ENCODE measurements at regions not wholly inside any gene's neighbourhood (a gene's known extent, or its start where the extent isn't known, plus 50 kb on each side); places are given as distances from the start of the nearest gene placed in this dataset.

DNA sequence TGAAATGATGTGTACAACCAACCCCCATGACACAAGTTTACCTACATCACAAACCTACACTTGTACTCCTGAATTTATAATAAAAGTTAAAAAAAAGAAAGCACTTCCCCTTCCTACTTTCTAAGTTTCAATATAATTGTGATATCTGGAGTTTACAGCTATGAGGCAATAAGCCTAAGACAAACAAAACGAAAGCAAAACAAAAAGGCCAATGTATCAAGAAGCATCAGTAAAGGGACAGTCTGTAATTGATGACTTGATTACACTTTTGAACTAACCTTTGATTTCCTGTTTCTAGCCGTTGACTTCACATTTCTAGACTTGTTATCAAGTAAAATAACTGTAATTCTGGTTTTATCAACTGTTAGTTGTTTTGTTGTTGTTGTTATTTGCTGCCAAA is 187.5 kb upstream of the CNTN3 start:
- DNase-seq (no peak), ATAC-seq (no peak)
- Mint-ChIP-seq H3K4me1 (ENCODE audit: low read depth) (no peaks in the 10 kb centered on the region), H3K36me3 (ENCODE audit: insufficient read depth) (no peaks in the 10 kb centered on the region), H3K9me3 (peaks cover 11% of the 10 kb centered on the region), H3K27me3 (ENCODE audit: low read depth) (no peaks in the 10 kb centered on the region), H3K4me3 (no peak overlapping the region)

DNA sequence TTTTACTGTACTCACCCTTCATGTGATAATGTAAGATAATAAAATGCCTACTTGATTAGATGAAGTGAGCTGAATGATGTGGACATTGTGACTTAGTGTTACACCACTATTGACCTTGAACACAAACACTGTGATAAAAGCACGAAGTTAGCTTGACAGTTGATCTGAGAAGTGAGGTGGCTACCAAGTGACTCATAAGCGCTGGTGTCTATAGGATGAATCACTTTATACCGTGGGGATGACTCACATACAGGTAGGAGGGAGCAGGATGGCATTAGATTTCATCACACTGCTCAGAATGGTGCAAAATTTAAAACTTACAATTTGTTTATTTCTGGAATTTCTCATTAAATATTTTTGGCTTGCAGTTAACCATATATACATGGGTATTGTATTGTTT is 174.7 kb upstream of the CNTN3 start:
- no peak for DNase-seq
- H3K27me3 Mint-ChIP-seq (ENCODE audit: low read depth): no peaks in the 10 kb centered on the region
- peak in 1 of 2 donors; percentile 34 for ATAC-seq
- H3K9me3 Mint-ChIP-seq: peaks cover 6% of the 10 kb centered on the region
- no peaks in the 10 kb centered on the region for H3K4me1 Mint-ChIP-seq (ENCODE audit: low read depth)
- no peaks in the 10 kb centered on the region for H3K36me3 Mint-ChIP-seq (ENCODE audit: insufficient read depth)
- no peak overlapping the region for H3K4me3 Mint-ChIP-seq

DNA sequence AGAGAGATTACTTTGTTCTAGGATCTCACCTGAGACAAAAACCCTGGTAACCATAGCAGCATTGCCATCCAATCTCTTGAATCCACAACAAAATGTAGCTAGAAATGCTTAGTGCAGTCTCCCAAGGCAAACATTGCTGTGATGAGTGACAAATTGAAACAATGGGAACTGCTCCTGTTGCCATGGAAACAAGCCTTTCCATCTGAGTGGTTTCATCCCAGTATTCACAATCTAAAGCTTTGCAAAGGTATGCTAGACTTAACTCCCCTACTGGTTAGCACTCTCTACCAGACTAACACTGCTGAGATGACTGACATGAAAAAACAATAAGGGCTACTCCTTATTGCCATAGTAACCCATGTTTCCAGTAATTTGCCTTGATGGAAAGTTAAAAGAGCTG is 172.6 kb upstream of the CNTN3 start:
- no peak for DNase-seq
- no peaks in the 10 kb centered on the region for H3K4me1 Mint-ChIP-seq (ENCODE audit: low read depth)
- H3K36me3 Mint-ChIP-seq (ENCODE audit: insufficient read depth): no peaks in the 10 kb centered on the region
- H3K4me3 Mint-ChIP-seq: no peak overlapping the region
- H3K27me3 Mint-ChIP-seq (ENCODE audit: low read depth): no peaks in the 10 kb centered on the region
- ATAC-seq: no peak
- peaks cover 6% of the 10 kb centered on the region for H3K9me3 Mint-ChIP-seq

DNA sequence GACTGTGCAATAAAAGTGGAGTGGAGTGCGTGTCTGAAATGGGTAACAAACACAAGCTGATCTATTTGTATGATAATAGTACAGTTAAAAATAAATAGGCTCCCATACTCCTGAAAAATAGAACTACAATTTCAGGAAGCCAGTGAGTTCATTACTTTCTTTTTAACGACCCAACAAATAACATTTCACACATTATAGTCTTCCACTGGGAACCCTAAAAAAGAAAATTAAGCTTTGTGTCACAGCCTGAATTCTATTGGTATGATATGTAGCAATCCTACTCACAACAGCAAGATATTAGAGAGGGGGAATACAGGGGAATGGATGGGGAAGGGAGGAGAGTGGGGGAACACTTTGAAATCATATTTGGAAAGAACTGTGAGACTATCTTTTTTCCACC is 156.9 kb upstream of the CNTN3 start:
- Mint-ChIP-seq H3K36me3 (ENCODE audit: insufficient read depth) (no peaks in the 10 kb centered on the region), H3K4me1 (ENCODE audit: low read depth) (no peaks in the 10 kb centered on the region), H3K9me3 (peaks cover 12% of the 10 kb centered on the region), H3K27me3 (ENCODE audit: low read depth) (no peaks in the 10 kb centered on the region), H3K4me3 (no peak overlapping the region)
- no peak for ATAC-seq
- DNase-seq: no peak

- Mint-ChIP-seq H3K4me1 (ENCODE audit: low read depth) (no peaks in the 10 kb centered on the region), H3K4me3 (no peak overlapping the region)
- DNase-seq: no peak
Observed at GRCh38 chr3:74768010-74768409, 153.6 kb upstream of the CNTN3 start.

DNA sequence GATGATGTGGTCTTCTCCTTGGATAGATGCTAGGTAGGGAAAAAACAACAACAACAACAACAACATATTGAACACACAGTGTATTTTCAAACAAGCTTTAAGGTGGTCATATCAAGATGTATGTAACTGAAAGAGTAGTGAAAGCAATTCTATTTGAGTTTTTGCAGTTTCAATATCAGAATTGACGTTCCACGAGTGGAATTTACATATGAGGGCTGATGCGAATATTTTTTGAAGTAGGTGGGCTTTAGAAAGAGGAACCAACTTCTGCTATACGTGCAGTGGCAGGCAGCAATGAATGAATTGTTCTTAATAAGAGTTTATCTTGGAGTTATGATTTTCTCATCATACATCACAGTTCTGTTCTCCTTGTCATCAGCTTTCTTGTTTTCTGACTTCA is 151.9 kb upstream of the CNTN3 start:
- Mint-ChIP-seq H3K4me3 (no peak overlapping the region), H3K36me3 (ENCODE audit: insufficient read depth) (no peaks in the 10 kb centered on the region), H3K4me1 (ENCODE audit: low read depth) (no peaks in the 10 kb centered on the region), H3K27me3 (ENCODE audit: low read depth) (no peaks in the 10 kb centered on the region), H3K9me3 (peaks cover 11% of the 10 kb centered on the region)
- no peak for DNase-seq
- ATAC-seq: no peak

More at GRCh38 chr3:74768010-74768409, 153.6 kb upstream of the CNTN3 start:
- H3K27me3 Mint-ChIP-seq (ENCODE audit: low read depth): no peaks in the 10 kb centered on the region
- peaks cover 12% of the 10 kb centered on the region for H3K9me3 Mint-ChIP-seq
- H3K36me3 Mint-ChIP-seq (ENCODE audit: insufficient read depth): no peaks in the 10 kb centered on the region
- ATAC-seq: no peak

DNA sequence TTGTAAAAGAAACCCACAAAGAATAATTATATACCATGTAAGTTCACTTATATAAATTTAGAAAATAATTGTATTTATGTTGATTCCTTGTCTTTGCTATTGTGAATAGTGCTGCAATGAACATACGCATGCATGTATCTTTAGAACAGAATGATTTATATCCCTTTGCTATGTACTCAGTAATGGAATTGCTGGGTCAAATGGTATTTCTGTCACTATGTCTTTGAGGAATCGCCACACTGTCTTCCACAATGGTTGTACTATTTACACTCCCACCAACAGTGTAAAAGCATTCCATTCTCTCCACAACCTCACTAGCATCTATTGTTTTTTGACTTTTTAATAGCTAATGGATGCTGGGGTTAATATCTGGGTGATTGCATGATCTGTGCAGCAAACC is 149.4 kb upstream of the CNTN3 start:
- Mint-ChIP-seq H3K36me3 (ENCODE audit: insufficient read depth) (no peaks in the 10 kb centered on the region), H3K27me3 (ENCODE audit: low read depth) (no peaks in the 10 kb centered on the region), H3K4me1 (ENCODE audit: low read depth) (no peaks in the 10 kb centered on the region), H3K4me3 (no peak overlapping the region), H3K9me3 (peaks cover 3% of the 10 kb centered on the region)
- DNase-seq (no peak), ATAC-seq (no peak)

- Mint-ChIP-seq H3K27me3 (ENCODE audit: low read depth) (no peaks in the 10 kb centered on the region), H3K4me3 (no peak overlapping the region), H3K36me3 (ENCODE audit: insufficient read depth) (no peaks in the 10 kb centered on the region), H3K9me3 (peaks cover 13% of the 10 kb centered on the region), H3K4me1 (ENCODE audit: low read depth) (no peaks in the 10 kb centered on the region)
- ATAC-seq (no peak), DNase-seq (no peak)
Observed at GRCh38 chr3:74756674-74757073, 142.2 kb upstream of the CNTN3 start.

DNA sequence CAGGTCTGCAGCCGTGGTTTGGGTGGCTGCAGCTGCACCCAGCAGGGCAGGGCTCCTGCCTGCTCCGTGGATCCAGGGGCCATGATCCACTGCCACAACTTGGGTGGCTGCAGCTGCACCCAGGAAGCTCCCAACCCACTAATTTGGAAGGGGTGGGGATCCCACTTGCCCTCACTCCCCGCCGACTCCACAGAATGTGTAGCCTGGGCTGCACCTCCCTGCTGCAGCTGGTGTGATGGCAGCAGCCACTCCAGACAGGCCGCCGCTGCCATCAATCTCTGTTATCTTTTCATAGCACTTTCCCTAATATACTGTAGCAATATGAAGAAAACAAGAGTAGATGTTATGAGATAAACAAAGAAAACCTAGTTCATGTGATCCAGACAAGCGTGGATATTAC is 137.8 kb upstream of the CNTN3 start:
- Mint-ChIP-seq H3K4me3 (no peak overlapping the region), H3K4me1 (ENCODE audit: low read depth) (no peaks in the 10 kb centered on the region), H3K27me3 (ENCODE audit: low read depth) (no peaks in the 10 kb centered on the region), H3K36me3 (ENCODE audit: insufficient read depth) (no peaks in the 10 kb centered on the region), H3K9me3 (peaks cover 13% of the 10 kb centered on the region)
- no peak for ATAC-seq
- no peak for DNase-seq

DNA sequence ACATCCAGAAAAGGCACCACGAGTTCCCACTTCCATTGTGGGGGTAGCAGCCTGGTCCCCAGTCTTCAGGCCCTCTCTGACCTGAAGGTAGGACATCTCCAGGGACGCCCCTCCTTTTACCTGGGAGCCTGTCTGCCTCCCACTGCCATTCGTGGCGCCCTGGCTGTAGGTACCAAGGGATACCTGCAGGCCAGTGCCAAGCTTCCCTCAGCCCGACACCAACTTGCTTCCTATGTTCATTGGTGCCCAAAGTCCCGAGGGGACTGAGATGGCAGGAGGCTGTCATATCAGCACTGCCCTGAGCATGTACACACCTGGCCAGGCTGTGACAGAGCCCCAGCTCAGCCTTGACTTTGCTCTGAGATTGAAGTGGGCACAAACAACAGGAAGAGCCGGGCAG is 137.3 kb upstream of the CNTN3 start:
- no peak for ATAC-seq
- Mint-ChIP-seq H3K27me3 (ENCODE audit: low read depth) (no peaks in the 10 kb centered on the region), H3K4me1 (ENCODE audit: low read depth) (no peaks in the 10 kb centered on the region), H3K9me3 (peaks cover 18% of the 10 kb centered on the region), H3K36me3 (ENCODE audit: insufficient read depth) (no peaks in the 10 kb centered on the region), H3K4me3 (no peak overlapping the region)
- DNase-seq: no peak

DNA sequence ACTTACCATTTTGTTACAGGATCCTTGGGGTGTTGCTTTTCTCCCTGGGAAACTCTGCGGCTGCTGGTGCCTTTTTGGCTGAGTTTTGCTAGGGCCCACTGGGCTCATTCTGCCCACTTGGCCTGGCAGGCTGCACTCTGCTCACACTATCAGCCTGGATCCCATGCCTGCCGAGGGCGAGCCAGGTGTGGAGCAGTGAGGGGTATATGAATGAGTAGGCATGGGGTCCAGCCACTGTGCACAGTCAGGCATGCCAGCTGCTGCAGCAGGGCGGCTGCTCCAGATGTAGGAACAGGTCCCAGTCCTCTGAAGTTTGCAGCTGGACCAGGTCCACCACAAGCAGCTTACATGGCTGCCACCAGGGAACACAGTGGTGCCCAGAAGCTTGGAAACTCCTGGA is 136.4 kb upstream of the CNTN3 start:
- Mint-ChIP-seq H3K27me3 (ENCODE audit: low read depth) (no peaks in the 10 kb centered on the region), H3K4me1 (ENCODE audit: low read depth) (no peaks in the 10 kb centered on the region), H3K36me3 (ENCODE audit: insufficient read depth) (no peaks in the 10 kb centered on the region), H3K9me3 (peaks cover 27% of the 10 kb centered on the region), H3K4me3 (no peak overlapping the region)
- ATAC-seq (no peak), DNase-seq (no peak)

- peaks cover 19% of the 10 kb centered on the region for H3K9me3 Mint-ChIP-seq
- no peak for ATAC-seq
Observed at GRCh38 chr3:74739242-74739641, 124.8 kb upstream of the CNTN3 start.

DNA sequence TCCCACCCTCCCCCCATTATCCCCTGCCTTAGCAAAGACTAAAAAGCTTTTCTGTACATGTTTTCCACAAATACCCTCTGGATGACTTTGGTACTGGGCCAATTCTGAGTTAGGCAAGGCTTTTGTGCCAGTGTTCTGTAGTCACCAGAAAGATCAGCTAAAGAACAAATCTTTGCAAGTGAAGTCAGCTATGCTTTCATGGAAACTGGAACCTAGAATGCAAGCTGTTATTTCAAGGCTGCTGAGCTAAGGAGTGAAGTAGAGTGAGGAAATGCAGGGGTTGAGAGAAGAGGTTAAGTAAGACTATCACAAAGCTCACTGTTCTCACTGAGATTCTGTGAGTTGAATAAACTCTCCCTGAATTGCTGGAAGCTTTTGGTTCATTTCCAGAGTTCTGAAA is 107.8 kb upstream of the CNTN3 start:
- H3K36me3 Mint-ChIP-seq (ENCODE audit: insufficient read depth): no peaks in the 10 kb centered on the region
- H3K4me3 Mint-ChIP-seq: no peak overlapping the region
- no peaks in the 10 kb centered on the region for H3K27me3 Mint-ChIP-seq (ENCODE audit: low read depth)
- DNase-seq: no peak
- no peaks in the 10 kb centered on the region for H3K4me1 Mint-ChIP-seq (ENCODE audit: low read depth)
- ATAC-seq: no peak
- H3K9me3 Mint-ChIP-seq: peaks cover 16% of the 10 kb centered on the region

More at GRCh38 chr3:74739242-74739641, 124.8 kb upstream of the CNTN3 start:
- Mint-ChIP-seq H3K4me1 (ENCODE audit: low read depth) (no peaks in the 10 kb centered on the region), H3K36me3 (ENCODE audit: insufficient read depth) (no peaks in the 10 kb centered on the region), H3K27me3 (ENCODE audit: low read depth) (no peaks in the 10 kb centered on the region), H3K4me3 (no peak overlapping the region)
- no peak for DNase-seq

DNA sequence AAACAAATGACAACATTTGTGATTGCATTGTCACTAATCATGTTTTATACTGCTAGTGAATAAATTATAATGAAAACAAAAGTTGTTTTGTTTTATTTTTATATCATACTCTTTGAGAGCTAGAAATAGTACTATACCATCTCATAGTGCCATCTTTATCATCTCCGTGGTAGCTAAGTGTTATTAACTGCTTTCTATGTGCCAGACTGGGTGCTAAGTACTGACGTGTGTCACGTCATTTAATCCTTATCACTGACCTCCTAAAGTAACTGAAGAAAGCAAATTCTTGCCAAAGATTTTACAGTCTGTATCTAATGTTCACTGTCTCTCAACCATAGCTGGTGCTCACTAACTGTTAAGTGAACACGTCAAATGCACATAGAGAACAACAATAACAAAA is 99.5 kb upstream of the CNTN3 start:
- no peaks in the 10 kb centered on the region for H3K4me1 Mint-ChIP-seq (ENCODE audit: low read depth)
- no peaks in the 10 kb centered on the region for H3K36me3 Mint-ChIP-seq (ENCODE audit: insufficient read depth)
- peaks cover 27% of the 10 kb centered on the region for H3K9me3 Mint-ChIP-seq
- no peaks in the 10 kb centered on the region for H3K27me3 Mint-ChIP-seq (ENCODE audit: low read depth)
- ATAC-seq (no peak), DNase-seq (no peak)
- no peak overlapping the region for H3K4me3 Mint-ChIP-seq

DNA sequence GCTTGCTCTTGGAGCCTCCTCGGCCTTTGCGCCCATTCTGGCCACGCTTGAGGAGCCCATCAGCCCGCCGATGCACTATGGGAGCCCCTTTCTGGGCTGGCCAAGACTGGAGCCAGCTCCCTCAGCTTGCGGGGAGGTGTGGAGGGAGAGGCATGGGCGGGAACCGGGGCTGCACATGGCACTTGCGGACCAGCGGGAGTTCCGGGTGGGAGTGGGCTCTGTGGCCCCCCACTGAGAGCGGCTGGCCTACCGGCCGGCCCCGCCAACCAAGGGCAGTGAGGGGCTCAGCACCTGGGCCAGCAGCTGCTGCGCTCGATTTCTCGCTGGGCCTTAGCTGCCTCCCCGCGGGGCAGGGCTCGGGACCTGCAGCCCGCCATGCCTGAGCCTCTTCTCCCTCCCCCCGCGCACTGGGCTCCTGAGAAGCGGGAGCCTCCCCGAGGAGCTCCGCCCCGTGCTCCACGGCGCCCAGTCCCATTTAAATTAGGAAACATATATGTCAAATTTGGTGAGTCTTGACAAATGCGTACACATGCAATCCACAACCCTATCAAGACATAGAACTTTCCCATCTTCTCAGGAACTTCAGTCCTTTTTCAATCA is 97.6 kb upstream of the CNTN3 start:
- no peaks in the 10 kb centered on the region for H3K27me3 Mint-ChIP-seq (ENCODE audit: low read depth)
- H3K4me1 Mint-ChIP-seq (ENCODE audit: low read depth): no peaks in the 10 kb centered on the region
- no peaks in the 10 kb centered on the region for H3K36me3 Mint-ChIP-seq (ENCODE audit: insufficient read depth)
- ATAC-seq: no peak
- no peak overlapping the region for H3K4me3 Mint-ChIP-seq
- DNase-seq: no peak
- H3K9me3 Mint-ChIP-seq: peaks cover 23% of the 10 kb centered on the region

DNA sequence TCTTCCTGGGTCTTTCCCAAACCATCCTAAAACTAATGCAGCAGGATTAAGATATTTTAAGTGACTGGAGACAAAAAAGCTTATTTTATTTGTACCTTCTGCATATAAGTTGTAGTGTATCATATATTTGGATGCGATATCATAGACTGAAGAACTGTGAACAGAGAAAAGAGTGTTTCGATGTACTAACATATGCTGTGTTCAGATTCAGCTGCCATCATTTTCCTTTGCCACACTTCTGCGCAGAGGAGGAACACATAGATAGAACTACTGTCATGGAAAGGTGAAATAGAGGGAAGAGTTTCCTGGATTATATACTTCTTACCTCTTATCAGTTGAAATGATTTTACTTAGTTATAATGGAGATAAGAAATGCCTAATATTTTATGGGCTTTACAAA is 95.5 kb upstream of the CNTN3 start:
- no peaks in the 10 kb centered on the region for H3K27me3 Mint-ChIP-seq (ENCODE audit: low read depth)
- no peaks in the 10 kb centered on the region for H3K36me3 Mint-ChIP-seq (ENCODE audit: insufficient read depth)
- DNase-seq (no peak), ATAC-seq (no peak)
- H3K4me3 Mint-ChIP-seq: no peak overlapping the region
- H3K4me1 Mint-ChIP-seq (ENCODE audit: low read depth): no peaks in the 10 kb centered on the region
- peaks cover 20% of the 10 kb centered on the region for H3K9me3 Mint-ChIP-seq
